HUES64 (cell line): ENCODE measurements at regions not wholly inside any gene's neighbourhood (a gene's known extent, or its start where the extent isn't known, plus 50 kb on each side); places are given as distances from the start of the nearest gene placed in this dataset.

Experiments
- H3K27ac ChIP-seq: 2 replicates; pipeline ENCODE4 v1.7.0; 2013; ENCODE audit warnings: low read depth, low read length, inconsistent platforms
- H3K27me3 ChIP-seq: 2 replicates; pipeline ENCODE4 v1.6.1; 2013; ENCODE audit warnings: mild to moderate bottlenecking, low read length; ENCODE audit not compliant: insufficient read depth
- H3K36me3 ChIP-seq: 2 replicates; pipeline ENCODE4 v1.6.1; 2013; ENCODE audit warnings: mild to moderate bottlenecking, low read length; ENCODE audit not compliant: insufficient read depth
- H3K4me1 ChIP-seq: 2 replicates; pipeline ENCODE4 v1.6.1; 2013; ENCODE audit warnings: mild to moderate bottlenecking, low read length, moderate library complexity; ENCODE audit not compliant: insufficient read depth
- H3K4me3 ChIP-seq: 2 replicates; pipeline ENCODE4 v1.5.1; 2013; ENCODE audit warnings: mild to moderate bottlenecking, low read length, moderate library complexity
- H3K9ac ChIP-seq: 2 replicates; pipeline ENCODE4 v1.6.1; 2013; ENCODE audit warnings: mild to moderate bottlenecking, low read depth, low read length
- H3K9me3 ChIP-seq: 2 replicates; pipeline ENCODE4 v1.6.1; 2013; ENCODE audit warnings: low read depth, low read length; ENCODE audit not compliant: insufficient read depth
- WGBS: fragments of 150-250, 120-280 bp; methylation state at CpG from one replicate; pipeline ENCODE4 v1.1.7; 2013; ENCODE audit warnings: missing lambda C conversion rate; 5-methylcytosine and 5-hydroxymethylcytosine counted together

- Histone ChIP-seq H3K36me3 (no peaks in the 10 kb centered on the region), H3K27me3 (no peaks in the 10 kb centered on the region), H3K9ac (no peak overlapping the region), H3K27ac (no peak overlapping the region), H3K9me3 (no peaks in the 10 kb centered on the region), H3K4me3 (no peak overlapping the region), H3K4me1 (no peaks in the 10 kb centered on the region)
- WGBS = 71% methylated on average over 6 of the region's 6 CpGs
Observed at GRCh38 chr1:38539931-38540330, 319.6 kb downstream of the RRAGC start.

DNA sequence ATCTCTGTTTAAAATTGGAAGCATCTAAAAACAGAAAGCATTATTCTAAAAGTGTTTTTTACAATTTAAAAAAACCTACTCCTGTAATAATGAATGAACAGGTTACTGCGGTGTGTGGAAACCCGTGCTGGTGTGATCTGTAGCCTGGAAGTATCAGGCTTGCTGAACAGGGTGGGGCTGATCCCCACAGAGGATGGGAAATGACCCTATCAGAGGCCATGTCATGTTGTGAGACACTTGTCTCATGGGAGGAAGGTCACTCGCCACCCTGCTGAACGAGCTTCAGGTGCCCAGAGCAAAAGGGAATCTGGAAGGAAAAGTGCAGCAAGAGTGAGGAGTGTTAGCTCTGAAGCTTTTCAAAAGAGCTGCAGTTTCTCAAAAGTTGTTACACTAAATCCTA, 320.7 kb downstream of the RRAGC start:
- Histone ChIP-seq H3K27me3 (no peaks in the 10 kb centered on the region), H3K4me1 (no peaks in the 10 kb centered on the region), H3K27ac (no peak overlapping the region), H3K9me3 (no peaks in the 10 kb centered on the region), H3K4me3 (no peak overlapping the region), H3K36me3 (no peaks in the 10 kb centered on the region), H3K9ac (no peak overlapping the region)
- 85% methylated on average over 4 of the region's 4 CpGs for WGBS

DNA sequence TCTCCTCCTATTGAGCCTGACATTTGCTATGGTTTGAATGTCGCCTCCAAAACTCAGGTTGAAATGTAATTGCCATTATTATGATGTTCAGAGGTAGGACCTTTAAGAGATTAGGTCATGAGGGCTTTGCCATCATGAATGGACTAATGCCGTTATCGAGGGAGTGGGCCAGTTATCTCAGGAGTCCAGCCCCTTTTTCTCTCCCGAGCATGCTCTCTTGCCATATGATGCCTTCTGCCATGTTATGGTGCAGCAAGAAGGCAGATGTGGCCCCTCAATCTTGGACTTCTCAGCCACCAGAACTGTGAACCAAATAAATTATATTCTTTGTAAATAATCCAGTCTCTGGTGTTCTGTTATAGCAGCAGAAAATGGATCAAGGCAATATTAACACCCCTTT, 323.5 kb downstream of the RRAGC start:
- H3K27me3 ChIP-seq = no peaks in the 10 kb centered on the region

DNA sequence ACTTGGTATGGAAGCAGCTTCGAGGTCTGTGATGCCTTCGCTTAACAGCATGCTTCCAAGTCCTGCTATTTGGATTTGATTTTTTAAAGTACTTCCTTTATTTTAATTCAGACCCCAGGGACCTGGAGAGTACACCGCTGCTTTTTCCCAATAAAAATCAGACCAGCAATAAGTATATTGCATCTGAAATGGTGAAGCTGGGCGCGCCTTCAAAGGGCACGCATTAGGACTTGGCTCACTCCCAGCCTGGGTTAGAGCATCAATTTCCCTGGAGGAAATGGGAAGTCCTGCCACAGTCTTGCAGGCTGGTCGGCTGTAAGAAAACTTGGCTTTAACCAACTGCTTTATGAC, 325.1 kb downstream of the RRAGC start:
- Histone ChIP-seq H3K36me3 (no peaks in the 10 kb centered on the region), H3K4me1 (no peaks in the 10 kb centered on the region), H3K9ac (no peak overlapping the region), H3K27ac (no peak overlapping the region), H3K27me3 (no peaks in the 10 kb centered on the region), H3K4me3 (no peak overlapping the region), H3K9me3 (no peaks in the 10 kb centered on the region)
- WGBS = 93% methylated on average over 7 of the region's 7 CpGs

More for the DNA sequence above, 323.5 kb downstream of the RRAGC start:
- Histone ChIP-seq H3K36me3 (no peaks in the 10 kb centered on the region), H3K4me1 (no peaks in the 10 kb centered on the region), H3K27ac (no peak overlapping the region), H3K9me3 (no peaks in the 10 kb centered on the region), H3K9ac (no peak overlapping the region), H3K4me3 (no peak overlapping the region)
- 93% methylated on average over 4 of the region's 4 CpGs for WGBS

DNA sequence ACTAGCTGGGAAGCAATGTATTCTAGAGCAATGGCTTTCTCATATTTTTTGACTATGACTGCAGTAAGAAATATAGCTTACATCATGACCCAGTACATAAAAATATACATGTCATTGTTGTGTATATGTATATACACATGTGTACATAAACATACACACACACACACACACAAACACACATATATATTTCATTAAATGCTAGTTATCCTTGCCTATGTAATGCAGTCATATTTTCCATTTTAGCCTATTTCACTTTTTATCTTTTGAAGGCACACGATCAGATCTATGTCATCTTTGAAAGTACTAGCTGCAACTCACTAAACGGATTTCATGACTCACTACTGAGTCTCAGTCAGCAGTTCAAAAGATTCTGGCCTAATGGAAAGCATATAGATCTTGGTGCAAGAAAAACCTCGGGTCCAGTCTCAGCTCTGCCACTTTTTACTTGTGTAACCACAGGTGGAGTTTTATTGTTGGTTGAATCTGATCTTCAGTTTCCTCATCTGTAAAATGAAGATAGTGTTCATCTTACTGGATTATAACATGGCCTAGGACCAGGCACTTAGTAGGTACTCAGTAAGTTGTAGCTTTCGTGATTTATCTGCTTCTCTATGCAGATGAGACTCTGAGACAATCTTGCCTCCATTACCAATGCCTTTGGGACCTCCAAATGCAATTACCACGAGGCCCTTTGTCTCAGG, 325.6 kb downstream of the RRAGC start:
- H3K27ac ChIP-seq = no peak overlapping the region
- H3K27me3 ChIP-seq = no peaks in the 10 kb centered on the region
- no peak overlapping the region for H3K4me3 ChIP-seq
- 84% methylated on average over 5 of the region's 5 CpGs for WGBS
- no peaks in the 10 kb centered on the region for H3K4me1 ChIP-seq
- H3K9ac ChIP-seq = no peak overlapping the region
- H3K9me3 ChIP-seq = no peaks in the 10 kb centered on the region
- H3K36me3 ChIP-seq = no peaks in the 10 kb centered on the region

GRCh38 chr1:38530957-38531356, 328.6 kb downstream of the RRAGC start:
- H3K9ac ChIP-seq = no peak overlapping the region
- no peaks in the 10 kb centered on the region for H3K4me1 ChIP-seq
- no peaks in the 10 kb centered on the region for H3K36me3 ChIP-seq
- H3K27me3 ChIP-seq = no peaks in the 10 kb centered on the region
- WGBS = 87% methylated on average over 3 of the region's 3 CpGs
- H3K4me3 ChIP-seq = no peak overlapping the region
- H3K9me3 ChIP-seq = no peaks in the 10 kb centered on the region
- H3K27ac ChIP-seq = no peak overlapping the region

DNA sequence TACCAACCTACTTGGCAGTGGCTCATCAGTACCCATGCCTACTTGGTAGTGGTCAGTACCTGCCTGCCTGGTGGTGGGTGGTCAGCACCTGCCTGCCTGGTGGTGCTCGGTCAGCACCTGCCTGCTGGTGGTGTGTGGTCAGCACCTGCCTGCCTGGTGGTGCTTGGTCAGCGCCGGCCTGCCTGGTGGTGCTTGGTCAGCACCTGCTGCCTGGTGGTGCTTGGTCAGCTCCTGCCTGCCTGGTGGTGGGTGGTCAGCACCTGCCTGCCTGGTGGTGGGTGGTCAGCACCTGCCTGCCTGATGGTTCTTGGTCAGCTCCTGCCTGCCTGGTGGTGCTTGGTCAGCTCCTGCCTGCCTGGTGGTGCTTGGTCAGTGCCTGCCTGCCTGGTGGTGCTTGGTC, 329.6 kb downstream of the RRAGC start:
- H3K4me1 ChIP-seq = no peaks in the 10 kb centered on the region

GRCh38 chr1:38529391-38529790, 330.2 kb downstream of the RRAGC start:
- Histone ChIP-seq H3K27me3 (no peaks in the 10 kb centered on the region), H3K27ac (no peak overlapping the region), H3K36me3 (no peaks in the 10 kb centered on the region), H3K9ac (no peak overlapping the region), H3K4me1 (no peaks in the 10 kb centered on the region), H3K9me3 (no peaks in the 10 kb centered on the region), H3K4me3 (no peak overlapping the region)
- 91% methylated on average over 7 of the region's 7 CpGs for WGBS

More for the DNA sequence above, 329.6 kb downstream of the RRAGC start:
- Histone ChIP-seq H3K36me3 (no peaks in the 10 kb centered on the region), H3K27ac (no peak overlapping the region), H3K27me3 (no peaks in the 10 kb centered on the region), H3K4me3 (no peak overlapping the region), H3K9ac (no peak overlapping the region), H3K9me3 (no peaks in the 10 kb centered on the region)
- 95% methylated on average over 3 of the region's 3 CpGs for WGBS

GRCh38 chr1:38528623-38529022, 330.9 kb downstream of the RRAGC start:
- WGBS = 89% methylated on average over 3 of the region's 3 CpGs
- Histone ChIP-seq H3K4me1 (no peaks in the 10 kb centered on the region), H3K4me3 (no peak overlapping the region), H3K9ac (no peak overlapping the region), H3K36me3 (no peaks in the 10 kb centered on the region), H3K27me3 (no peaks in the 10 kb centered on the region), H3K27ac (no peak overlapping the region), H3K9me3 (no peaks in the 10 kb centered on the region)

DNA sequence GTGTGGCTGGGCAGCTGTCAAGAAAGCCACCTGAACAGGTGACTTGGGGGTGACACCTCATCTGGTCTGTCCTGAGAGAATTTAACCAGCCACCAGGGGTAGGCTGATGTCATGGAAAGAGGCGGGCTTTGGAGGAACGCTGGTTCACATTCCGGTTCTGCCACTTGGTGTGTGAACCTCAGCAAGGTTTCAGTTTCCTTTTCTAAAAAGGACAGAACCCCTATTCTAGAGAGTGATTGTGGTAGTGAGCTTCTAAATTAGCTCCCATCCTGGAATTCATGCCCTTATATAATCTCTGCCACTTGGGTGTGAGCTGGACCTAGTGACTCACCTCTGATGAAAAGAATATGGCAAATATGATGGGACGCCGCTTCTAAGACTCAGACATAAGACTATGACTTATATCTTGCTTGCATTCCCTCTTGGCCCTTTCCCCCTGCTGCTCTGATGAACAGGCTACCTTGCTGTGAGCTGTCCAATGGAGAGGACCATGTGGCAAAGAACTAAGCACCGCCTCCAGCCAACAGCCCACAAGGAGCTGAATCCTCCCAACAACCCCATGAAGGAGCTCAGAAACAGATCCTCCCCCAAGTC, 332.1 kb downstream of the RRAGC start:
- Histone ChIP-seq H3K4me1 (no peaks in the 10 kb centered on the region), H3K9ac (no peak overlapping the region)
- WGBS = 89% methylated on average over 6 of the region's 6 CpGs

DNA sequence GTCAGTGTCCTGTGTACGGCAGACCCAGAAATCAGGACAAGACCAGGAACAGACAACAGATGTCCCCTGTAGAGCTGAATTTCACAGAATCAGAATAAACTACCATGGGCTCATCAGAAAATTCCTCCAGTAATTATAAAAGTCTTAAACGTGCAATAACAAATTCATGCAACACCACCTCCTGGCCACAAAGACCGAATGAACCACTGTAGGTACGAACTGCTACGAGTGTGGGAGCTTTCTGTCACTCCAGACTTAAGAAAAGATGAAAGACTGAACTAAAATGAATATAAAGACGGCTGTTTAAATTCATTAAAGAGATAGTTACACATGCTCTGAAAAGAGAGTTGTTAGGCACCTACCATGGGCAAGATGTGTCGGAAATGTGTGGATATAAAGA, 333.5 kb downstream of the RRAGC start:
- H3K27me3 ChIP-seq = no peaks in the 10 kb centered on the region
- H3K4me1 ChIP-seq = no peaks in the 10 kb centered on the region
- no peak overlapping the region for H3K27ac ChIP-seq
- no peaks in the 10 kb centered on the region for H3K36me3 ChIP-seq
- H3K9ac ChIP-seq = no peak overlapping the region
- H3K9me3 ChIP-seq = no peaks in the 10 kb centered on the region
- WGBS = 90% methylated on average over 7 of the region's 7 CpGs
- H3K4me3 ChIP-seq = no peak overlapping the region

More for the DNA sequence above, 332.1 kb downstream of the RRAGC start:
- H3K27me3 ChIP-seq = no peaks in the 10 kb centered on the region
- no peaks in the 10 kb centered on the region for H3K36me3 ChIP-seq
- H3K4me3 ChIP-seq = no peak overlapping the region
- H3K27ac ChIP-seq = no peak overlapping the region
- no peaks in the 10 kb centered on the region for H3K9me3 ChIP-seq
